IMR-90 (cell line): ENCODE measurements at regions not wholly inside any gene's neighbourhood (a gene's known extent, or its start where the extent isn't known, plus 50 kb on each side); places are given as distances from the start of the nearest gene placed in this dataset.

ENCODE experiments used
- ATAC-seq: fragments of 200-7000 bp; cut with Tn5 transposase; 2 replicates; pipeline ENCODE4 v1.9.1; 2020; ENCODE audit warnings: low read depth, mild to moderate bottlenecking, moderate library complexity
- BruUV-seq: library from RNA; stranded (reverse); fragments of 400-500 nt; replicated peaks from 2 replicates; lab custom pipeline; 2021; lab: Mats Ljungman, UMichigan
- CTCF ChIA-PET: fragments of 300-600 bp; formaldehyde crosslinking; extraction: SDS; loops from one replicate; lab custom pipeline; 2021; ENCODE audit warnings: antibody characterized with exemption; lab: Yijun Ruan, JAX
- POLR2A ChIA-PET: fragments of 300-600 bp; sonication (Branson Sonifier 250); formaldehyde crosslinking; loops from one replicate; lab custom pipeline; 2022; ENCODE audit warnings: antibody characterized with exemption; ENCODE audit not compliant: unreplicated experiment; lab: Charles Lee
- DNase-seq: peaks from one replicate; pipeline ENCODE4 v3.0.0; 2013
- H2AFZ ChIP-seq: replicated peaks from 2 replicates; pipeline ENCODE3; 2013; ENCODE audit warnings: low read length, mild to moderate bottlenecking; ENCODE audit not compliant: poor library complexity
- H2AK5ac ChIP-seq: 2 replicates; pipeline ENCODE4 v1.6.1; 2013; ENCODE audit warnings: low read depth, low read length, inconsistent platforms
- H2AK9ac ChIP-seq: replicated peaks from 2 replicates; pipeline ENCODE3; 2013; ENCODE audit warnings: mild to moderate bottlenecking, low read depth, low read length, moderate library complexity; ENCODE audit not compliant: poor library complexity
- H2BK120ac ChIP-seq: 2 replicates; pipeline ENCODE4 v1.6.1; 2013; ENCODE audit warnings: low read depth, low read length, inconsistent platforms
- H2BK15ac ChIP-seq: 3 replicates; pipeline ENCODE4 v1.6.1; 2013; ENCODE audit warnings: low read depth, low read length, inconsistent platforms
- H2BK20ac ChIP-seq: 2 replicates; pipeline ENCODE4 v1.6.1; 2013; ENCODE audit warnings: low read depth, mild to moderate bottlenecking, inconsistent platforms, low read length, moderate library complexity
- H2BK5ac ChIP-seq: 2 replicates; pipeline ENCODE4 v1.6.1; 2013; ENCODE audit warnings: mild to moderate bottlenecking, low read depth, low read length, inconsistent platforms; ENCODE audit not compliant: poor library complexity, severe bottlenecking
- H3K14ac ChIP-seq: replicated peaks from 2 replicates; pipeline ENCODE4 v1.6.1; 2013; ENCODE audit warnings: low read depth, low read length, inconsistent platforms
- H3K18ac ChIP-seq: 2 replicates; pipeline ENCODE4 v1.6.1; 2013; ENCODE audit warnings: low read depth, low read length, control low read depth
- H3K23ac ChIP-seq: 2 replicates; pipeline ENCODE4 v1.6.1; 2013; ENCODE audit warnings: low read depth, low read length, inconsistent platforms
- H3K27ac ChIP-seq: 2 replicates; pipeline ENCODE4 v1.5.1; 2013; ENCODE audit warnings: mild to moderate bottlenecking, control low read depth, low read length; ENCODE audit not compliant: insufficient read depth
- H3K27me3 ChIP-seq: 2 replicates; pipeline ENCODE4 v1.6.1; 2013; ENCODE audit warnings: low read length; ENCODE audit not compliant: control insufficient read depth, insufficient read depth
- H3K36me3 ChIP-seq: 2 replicates; pipeline ENCODE4 v1.6.1; 2013; ENCODE audit warnings: low read length, mixed read lengths; ENCODE audit not compliant: control insufficient read depth, insufficient read depth
- H3K4ac ChIP-seq: 2 replicates; pipeline ENCODE4 v1.6.1; 2013; ENCODE audit warnings: low read depth, low read length, inconsistent platforms
- H3K4me1 ChIP-seq: 2 replicates; pipeline ENCODE4 v1.6.1; 2013; ENCODE audit warnings: low read length, mixed read lengths; ENCODE audit not compliant: control insufficient read depth, insufficient read depth
- H3K4me2 ChIP-seq: 2 replicates; pipeline ENCODE4 v1.6.1; 2013; ENCODE audit warnings: low read depth, mild to moderate bottlenecking, control low read depth, low read length, moderate library complexity
- H3K4me3 ChIP-seq: 2 replicates; pipeline ENCODE4 v1.5.1; 2013; ENCODE audit warnings: low read depth, mild to moderate bottlenecking, control low read depth, low read length, moderate library complexity; ENCODE audit not compliant: insufficient read depth
- H3K56ac ChIP-seq: 2 replicates; pipeline ENCODE4 v1.6.1; 2013; ENCODE audit warnings: low read length, inconsistent platforms; ENCODE audit not compliant: insufficient read depth; ENCODE audit errors: extremely low read depth
- H3K79me1 ChIP-seq, 2 experiments: 2 replicates each; pipeline ENCODE4 v1.6.1; 2013; ENCODE audit warnings: low read length in 2 of 2, inconsistent platforms in 1 of 2, low read depth in 1 of 2
- H3K9ac ChIP-seq: 2 replicates; pipeline ENCODE4 v1.6.1; 2013; ENCODE audit warnings: low read depth, low read length, control low read depth
- H3K9me1 ChIP-seq: 2 replicates; pipeline ENCODE4 v1.6.1; 2013; ENCODE audit warnings: low read length, inconsistent platforms; ENCODE audit not compliant: insufficient read depth
- H3K9me3 ChIP-seq: 2 replicates; pipeline ENCODE4 v1.6.1; 2013; ENCODE audit warnings: low read length; ENCODE audit not compliant: control insufficient read depth, insufficient read depth
- H4K20me1 ChIP-seq: 2 replicates; pipeline ENCODE4 v1.6.1; 2013; ENCODE audit warnings: low read length, inconsistent platforms; ENCODE audit not compliant: insufficient read depth
- H4K5ac ChIP-seq: 2 replicates; pipeline ENCODE4 v1.6.1; 2013; ENCODE audit warnings: mild to moderate bottlenecking, low read depth, low read length, control low read depth
- H4K8ac ChIP-seq, 2 experiments: 2 replicates each; pipeline ENCODE4 v1.6.1; 2013; ENCODE audit warnings: low read depth in 2 of 2, low read length in 2 of 2, control low read depth in 1 of 2, inconsistent platforms in 1 of 2
- H4K91ac ChIP-seq: 2 replicates; pipeline ENCODE4 v1.6.1; 2013; ENCODE audit warnings: low read depth, low read length, inconsistent platforms; ENCODE audit not compliant: insufficient read depth
- BHLHE40 ChIP-seq: fragments of 150-350 bp; IDR thresholded peaks from 2 replicates; pipeline ENCODE4 v1.6.1; 2016; ENCODE audit warnings: mild to moderate bottlenecking, low read depth, low read length
- CEBPB ChIP-seq: IDR thresholded peaks from 2 replicates; pipeline ENCODE4 v1.6.1; 2012; ENCODE audit warnings: low read depth, low read length, improper control_type of control experiment
- CHD1 ChIP-seq: IDR thresholded peaks from 2 replicates; pipeline ENCODE4 v1.6.1; 2012; ENCODE audit warnings: low read depth, low read length, improper control_type of control experiment
- CTCF ChIP-seq: conservative IDR thresholded peaks from 2 replicates; pipeline ENCODE4 v1.5.1; 2012; ENCODE audit warnings: mild to moderate bottlenecking, low read depth, low read length, improper control_type of control experiment
- ELK1 ChIP-seq: fragments of 150-350 bp; IDR thresholded peaks from 2 replicates; pipeline ENCODE4 v1.6.1; 2016; ENCODE audit warnings: low read depth, mild to moderate bottlenecking, low read length, moderate library complexity, borderline replicate concordance
- FOS ChIP-seq: fragments of 150-350 bp; IDR thresholded peaks from 2 replicates; pipeline ENCODE4 v1.6.1; 2016; ENCODE audit warnings: low read depth, low read length
- MAFK ChIP-seq: IDR thresholded peaks from 2 replicates; pipeline ENCODE4 v1.6.1; 2012; ENCODE audit warnings: low read depth, low read length, improper control_type of control experiment
- MXI1 ChIP-seq: IDR thresholded peaks from 2 replicates; pipeline ENCODE4 v1.6.1; 2012; ENCODE audit warnings: low read depth, mild to moderate bottlenecking, low read length, moderate library complexity, borderline replicate concordance
- NFE2L2 ChIP-seq: fragments of 150-350 bp; IDR thresholded peaks from 2 replicates; pipeline ENCODE4 v1.6.1; 2016; ENCODE audit warnings: low read depth, mild to moderate bottlenecking, low read length
- POLR2A ChIP-seq: IDR thresholded peaks from 2 replicates; pipeline ENCODE4 v1.6.1; 2012; ENCODE audit warnings: mild to moderate bottlenecking, low read depth, low read length
- RAD21 ChIP-seq: IDR thresholded peaks from 2 replicates; pipeline ENCODE4 v1.6.1; 2012; ENCODE audit warnings: low read length, improper control_type of control experiment
- RCOR1 ChIP-seq: IDR thresholded peaks from 2 replicates; pipeline ENCODE4 v1.6.1; 2012; ENCODE audit warnings: mild to moderate bottlenecking, low read length, improper control_type of control experiment; ENCODE audit not compliant: insufficient replicate concordance
- RFX5 ChIP-seq: IDR thresholded peaks from 2 replicates; pipeline ENCODE4 v1.8.0; 2012; ENCODE audit warnings: low read depth, mild to moderate bottlenecking, low read length, moderate library complexity
- SMC3 ChIP-seq: fragments of 150-350 bp; IDR thresholded peaks from 2 replicates; pipeline ENCODE4 v1.6.1; 2016; ENCODE audit warnings: low read depth, mild to moderate bottlenecking, antibody characterized with exemption, low read length, moderate library complexity
- USF2 ChIP-seq: fragments of 150-350 bp; IDR thresholded peaks from 2 replicates; pipeline ENCODE4 v1.6.1; 2017; ENCODE audit warnings: mild to moderate bottlenecking, antibody characterized with exemption, low read length, low read depth
- WGBS, 2 experiments: methylation state at CpG; one replicate each; pipeline versions ENCODE4 v1.1.5 to v1.1.7; 2013; ENCODE audit warnings: missing lambda C conversion rate in 2 of 2; ENCODE audit not compliant: insufficient read length in 1 of 2; ENCODE audit errors: extremely low coverage in 2 of 2; 5-methylcytosine and 5-hydroxymethylcytosine counted together
- dilution Hi-C: fragments of 300-500 bp; cut with HindIII; formaldehyde crosslinking; loops from one replicate; pipeline ENCODE4 v1.14.3; 2018; ENCODE audit warnings: low sequenced_read_pairs; ENCODE audit not compliant: unreplicated experiment
- in situ Hi-C: fragments of 300-500 bp; cut with MboI; formaldehyde crosslinking; loops from 3 replicates; pipeline ENCODE4 v1.14.3; 2019; ENCODE audit warnings: low sequenced_read_pairs, inconsistent platforms, mixed read lengths
- intact Hi-C: fragments of 100-400 bp; cut with micrococcal nuclease; formaldehyde crosslinking; loops from 2 replicates; pipeline ENCODE4 v1.10.0; 2022

GRCh38 chr13:99687723-99688397 is 186.6 kb downstream of the TM9SF2 start:
- no peak overlapping the region for H4K8ac ChIP-seq
- H2BK120ac ChIP-seq, result no peak overlapping the region
- H3K36me3 ChIP-seq, result no peaks in the 10 kb centered on the region
- no peaks in the 10 kb centered on the region for H3K4me1 ChIP-seq
- no peak overlapping the region for H3K23ac ChIP-seq
- in situ Hi-C loops (no loop called here), dilution Hi-C loops (no loop called here), intact Hi-C loops (loop anchor here (10.0 kb wide), 1 partner anchor 187 kb away; no protein-coding TSS in a partner anchor)
- DNase-seq, result no peak
- peaks cover 29% of the 10 kb centered on the region for H3K27me3 ChIP-seq
- no peak overlapping the region for H3K9ac ChIP-seq
- H3K9me3 ChIP-seq, result no peaks in the 10 kb centered on the region
- ATAC-seq, result no peak
- no peak overlapping the region for H3K27ac ChIP-seq
- TF ChIP-seq USF2, result no peak
- TF ChIP-seq FOS, result no peak
- TF ChIP-seq NFE2L2, result no peak
- no peak for TF ChIP-seq BHLHE40
- no peak for TF ChIP-seq CEBPB
- TF ChIP-seq RCOR1, result no peak
- TF ChIP-seq POLR2A, result no peak
- TF ChIP-seq ELK1, result no peak
- TF ChIP-seq MAFK, result no peak
- TF ChIP-seq RFX5, result no peak
- no peak for TF ChIP-seq CTCF
- TF ChIP-seq CHD1, result no peak
- TF ChIP-seq SMC3, result no peak
- TF ChIP-seq RAD21, result no peak
- TF ChIP-seq MXI1, result no peak
- no peak overlapping the region for H2BK15ac ChIP-seq
- no peak overlapping the region for H3K56ac ChIP-seq
- no TSS peak for BruUV-seq
- ChIA-PET CTCF (no interaction called here), POLR2A (no interaction called here)
- H4K91ac ChIP-seq, result no peak overlapping the region
- H3K4me3 ChIP-seq, result no peak overlapping the region
- no peaks in the 10 kb centered on the region for H3K79me1 ChIP-seq
- no peak overlapping the region for H4K5ac ChIP-seq
- no peak overlapping the region for H3K4me2 ChIP-seq
- H3K18ac ChIP-seq, result no peak overlapping the region
- H2BK5ac ChIP-seq, result no peak overlapping the region
- no peak overlapping the region for H3K4ac ChIP-seq
- H2AK9ac ChIP-seq, result no peak overlapping the region
- no CpG with 5 or more reads among the region's 5 CpGs for WGBS, 2 experiments
- no peak overlapping the region for H2AFZ ChIP-seq
- H4K20me1 ChIP-seq, result no peaks in the 10 kb centered on the region
- no peak overlapping the region for H2BK20ac ChIP-seq
- H3K9me1 ChIP-seq, result no peaks in the 10 kb centered on the region
- no peak overlapping the region for H2AK5ac ChIP-seq
- H3K14ac ChIP-seq, result no peak overlapping the region
